ENCODE measurements at regions not wholly inside any gene's neighbourhood (a gene's known extent, or its start where the extent isn't known, plus 50 kb on each side); places are given as distances from the start of the nearest gene placed in this dataset.
A peak's percentile ranks its signal among the peaks of the same experiment; 100 is the strongest.

GRCh38 chr4:129488427-129488826 lies 392.5 kb downstream of the C4orf33 start:
- DNase-seq (ENCODE audit: low spot score), result no peak
- intact Hi-C loops (cut with DNase I), result no loop called here

- intact Hi-C loops (cut with DNase I), result no loop called here
- DNase-seq (ENCODE audit: low spot score), result no peak
Measured at GRCh38 chr4:129490516-129490915, 394.6 kb downstream of the C4orf33 start.

- intact Hi-C loops (cut with DNase I), result no loop called here
- no peak for DNase-seq (ENCODE audit: low spot score)
Measured at GRCh38 chr4:129498626-129499025, 402.7 kb downstream of the C4orf33 start.

GRCh38 chr4:129514852-129515251 lies 418.9 kb downstream of the C4orf33 start:
- no peak for DNase-seq (ENCODE audit: low spot score)
- intact Hi-C loops (cut with DNase I), result no loop called here

GRCh38 chr4:129515356-129515755 lies 419.4 kb downstream of the C4orf33 start:
- intact Hi-C loops (cut with DNase I), result no loop called here
- DNase-seq (ENCODE audit: low spot score), result no peak

- intact Hi-C loops (cut with DNase I), result no loop called here
- DNase-seq (ENCODE audit: low spot score), result no peak
Measured at GRCh38 chr4:129526812-129527211, 430.9 kb downstream of the C4orf33 start.

GRCh38 chr4:129531253-129531652 lies 435.3 kb downstream of the C4orf33 start:
- intact Hi-C loops (cut with DNase I), result no loop called here
- no peak for DNase-seq (ENCODE audit: low spot score)

- intact Hi-C loops (cut with DNase I), result no loop called here
- DNase-seq (ENCODE audit: low spot score), result no peak
Measured at GRCh38 chr4:129532573-129532972, 436.6 kb downstream of the C4orf33 start.

GRCh38 chr4:129543299-129543698 lies 447.3 kb downstream of the C4orf33 start:
- intact Hi-C loops (cut with DNase I), result no loop called here
- DNase-seq (ENCODE audit: low spot score), result no peak

GRCh38 chr4:129545599-129546278 lies 449.8 kb downstream of the C4orf33 start:
- intact Hi-C loops (cut with DNase I), result no loop called here
- peak; percentile 89 for DNase-seq (ENCODE audit: low spot score)

- intact Hi-C loops (cut with DNase I), result no loop called here
- no peak for DNase-seq (ENCODE audit: low spot score)
Measured at GRCh38 chr4:129546531-129546930, 450.6 kb downstream of the C4orf33 start.

GRCh38 chr4:129550281-129550785 lies 454.4 kb downstream of the C4orf33 start:
- DNase-seq (ENCODE audit: low spot score), result no peak
- intact Hi-C loops (cut with DNase I), result no loop called here

- intact Hi-C loops (cut with DNase I), result no loop called here
- DNase-seq (ENCODE audit: low spot score), result no peak
Measured at GRCh38 chr4:129561280-129561679, 465.3 kb downstream of the C4orf33 start.

- DNase-seq (ENCODE audit: low spot score), result no peak
- intact Hi-C loops (cut with DNase I), result no loop called here
Measured at GRCh38 chr4:129561886-129562671, 466.1 kb downstream of the C4orf33 start.

GRCh38 chr4:129565214-129565613 lies 469.3 kb downstream of the C4orf33 start:
- no peak for DNase-seq (ENCODE audit: low spot score)
- intact Hi-C loops (cut with DNase I), result no loop called here

- intact Hi-C loops (cut with DNase I), result no loop called here
- DNase-seq (ENCODE audit: low spot score), result no peak
Measured at GRCh38 chr4:129570326-129570725, 474.4 kb downstream of the C4orf33 start.

- DNase-seq (ENCODE audit: low spot score), result no peak
- intact Hi-C loops (cut with DNase I), result no loop called here
Measured at GRCh38 chr4:129578336-129578735, 482.4 kb downstream of the C4orf33 start.

- intact Hi-C loops (cut with DNase I), result no loop called here
- no peak for DNase-seq (ENCODE audit: low spot score)
Measured at GRCh38 chr4:129581305-129581704, 485.4 kb downstream of the C4orf33 start.

GRCh38 chr4:129583868-129584267 lies 487.9 kb downstream of the C4orf33 start:
- intact Hi-C loops (cut with DNase I), result no loop called here
- no peak for DNase-seq (ENCODE audit: low spot score)

GRCh38 chr4:129598582-129598981 lies 502.6 kb downstream of the C4orf33 start:
- no peak for DNase-seq (ENCODE audit: low spot score)
- intact Hi-C loops (cut with DNase I), result no loop called here

GRCh38 chr4:129600898-129601297 lies 504.9 kb downstream of the C4orf33 start:
- DNase-seq (ENCODE audit: low spot score), result no peak
- intact Hi-C loops (cut with DNase I), result no loop called here
